Upper lobe of left lung (tissue), 6 donors: ENCODE measurements at regions not wholly inside any gene's neighbourhood (a gene's known extent, or its start where the extent isn't known, plus 50 kb on each side); places are given as distances from the start of the nearest gene placed in this dataset.
A peak's percentile ranks its signal among the peaks of the same experiment; 100 is the strongest.

ENCODE experiments used
- ATAC-seq, 2 donors: fragments of 200-7000 bp; cut with Tn5 transposase; one replicate each; pipeline ENCODE4 v1.9.1; 2022; ENCODE audit warnings: mild to moderate bottlenecking in 2 of 2, moderate library complexity in 2 of 2; ENCODE audit not compliant: low FRiP score in 2 of 2
- DNase-seq, 2 donors: peaks; one replicate each; pipeline ENCODE4 v3.0.0-alpha.2; 2019 to 2020
- H3K27ac ChIP-seq, 4 donors: fragments of 200-600 bp; sonication (generic); one replicate each; pipeline ENCODE4 v1.5.1; 2016 to 2019
- H3K27me3 ChIP-seq, 4 donors: fragments of 200-600 bp; sonication (generic); one replicate each; pipeline ENCODE4 v1.5.1; 2017 to 2019
- H3K36me3 ChIP-seq, 4 donors: fragments of 200-600 bp; sonication (generic); one replicate each; pipeline ENCODE4 v1.5.1; 2016 to 2019
- H3K4me1 ChIP-seq, 4 donors: fragments of 200-600 bp; sonication (generic); one replicate each; pipeline ENCODE4 v1.5.1; 2018 to 2019
- H3K4me3 ChIP-seq, 4 donors: fragments of 200-600 bp; sonication (generic); one replicate each; pipeline ENCODE4 v1.5.1; 2017 to 2019; ENCODE audit warnings: mild to moderate bottlenecking in 2 of 4, moderate library complexity in 1 of 4
- H3K9me3 ChIP-seq, 4 donors: fragments of 200-600 bp; sonication (generic); one replicate each; pipeline ENCODE4 v1.5.1; 2018 to 2019
- EP300 ChIP-seq, 4 donors: sonication (generic); formaldehyde crosslinking; IDR thresholded peaks; one replicate each; pipeline ENCODE4 v1.5.1; 2017; ENCODE audit warnings: antibody characterized with exemption in 4 of 4, control low read depth in 2 of 4
- POLR2A ChIP-seq, 4 donors: fragments of 450-650 bp; IDR thresholded peaks; one replicate each; pipeline ENCODE4 v1.5.1; 2016 to 2017; ENCODE audit warnings: antibody characterized with exemption in 4 of 4, mild to moderate bottlenecking in 2 of 4
- POLR2AphosphoS5 ChIP-seq, 2 donors: sonication (generic); formaldehyde crosslinking; IDR thresholded peaks; one replicate each; pipeline ENCODE4 v1.5.1; 2017; ENCODE audit warnings: antibody characterized with exemption in 2 of 2
- WGBS, 2 donors: methylation state at CpG; one replicate each; pipeline ENCODE4 v1.1.5; 2017 to 2018; 5-methylcytosine and 5-hydroxymethylcytosine counted together
- TF ChIP-seq, protein P1 (sequence below), 6 experiments: fragments of 450-650 bp in 4 of 6; fragments of 200-600 bp in 2 of 6; sonication (generic) in 2 of 6; IDR thresholded peaks; one replicate each; pipeline ENCODE4 v1.5.1; 2016 to 2019; ENCODE audit warnings: antibody characterized with exemption in 6 of 6
- donor health status: DM: no; HTN: no; CAD: no; lungs with moderate emphysema.
- donor health status: DM: no; HTN: yes; CAD: no; lungs with severe emphysema.

DNA sequence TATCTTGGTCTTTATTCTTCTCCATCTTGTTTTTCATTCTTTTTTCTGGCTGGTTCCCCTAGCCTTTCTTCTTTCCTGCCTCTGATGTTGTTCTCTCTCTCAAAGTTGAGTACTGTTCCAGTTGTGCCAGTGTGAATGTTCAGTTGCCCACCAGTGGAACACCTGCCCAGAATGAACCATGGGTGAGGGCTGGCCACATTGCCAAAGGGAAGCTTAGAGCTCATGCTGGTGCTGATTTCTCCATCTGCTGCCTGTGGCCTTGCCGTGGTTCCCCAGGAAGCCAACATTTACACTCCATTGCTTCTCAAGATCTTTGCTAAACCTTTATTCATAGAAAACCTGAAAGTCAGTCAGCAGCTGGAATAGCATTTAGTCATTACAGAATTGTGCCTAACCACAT, 99.1 kb upstream of the MC2R start:
- Histone ChIP-seq H3K9me3 (no peaks in the 10 kb centered on the region), H3K4me1 (no peaks in the 10 kb centered on the region), H3K27ac (no peak overlapping the region), H3K4me3 (no peak overlapping the region), H3K27me3 (no peaks in the 10 kb centered on the region), H3K36me3 (no peaks in the 10 kb centered on the region)
- TF ChIP-seq, protein P1, sequence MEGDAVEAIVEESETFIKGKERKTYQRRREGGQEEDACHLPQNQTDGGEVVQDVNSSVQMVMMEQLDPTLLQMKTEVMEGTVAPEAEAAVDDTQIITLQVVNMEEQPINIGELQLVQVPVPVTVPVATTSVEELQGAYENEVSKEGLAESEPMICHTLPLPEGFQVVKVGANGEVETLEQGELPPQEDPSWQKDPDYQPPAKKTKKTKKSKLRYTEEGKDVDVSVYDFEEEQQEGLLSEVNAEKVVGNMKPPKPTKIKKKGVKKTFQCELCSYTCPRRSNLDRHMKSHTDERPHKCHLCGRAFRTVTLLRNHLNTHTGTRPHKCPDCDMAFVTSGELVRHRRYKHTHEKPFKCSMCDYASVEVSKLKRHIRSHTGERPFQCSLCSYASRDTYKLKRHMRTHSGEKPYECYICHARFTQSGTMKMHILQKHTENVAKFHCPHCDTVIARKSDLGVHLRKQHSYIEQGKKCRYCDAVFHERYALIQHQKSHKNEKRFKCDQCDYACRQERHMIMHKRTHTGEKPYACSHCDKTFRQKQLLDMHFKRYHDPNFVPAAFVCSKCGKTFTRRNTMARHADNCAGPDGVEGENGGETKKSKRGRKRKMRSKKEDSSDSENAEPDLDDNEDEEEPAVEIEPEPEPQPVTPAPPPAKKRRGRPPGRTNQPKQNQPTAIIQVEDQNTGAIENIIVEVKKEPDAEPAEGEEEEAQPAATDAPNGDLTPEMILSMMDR (IDR thresholded peaks at IDR 0.05), result no peak
- TF ChIP-seq EP300 (IDR thresholded peaks at IDR 0.05) (no peak), POLR2A (IDR thresholded peaks at IDR 0.05) (no peak), POLR2AphosphoS5 (IDR thresholded peaks at IDR 0.05) (no peak)
- DNase-seq (no peak), ATAC-seq (no peak)
- WGBS, 2 donors, result 82 to 85% methylated on average over 1 of the region's 1 CpG

DNA sequence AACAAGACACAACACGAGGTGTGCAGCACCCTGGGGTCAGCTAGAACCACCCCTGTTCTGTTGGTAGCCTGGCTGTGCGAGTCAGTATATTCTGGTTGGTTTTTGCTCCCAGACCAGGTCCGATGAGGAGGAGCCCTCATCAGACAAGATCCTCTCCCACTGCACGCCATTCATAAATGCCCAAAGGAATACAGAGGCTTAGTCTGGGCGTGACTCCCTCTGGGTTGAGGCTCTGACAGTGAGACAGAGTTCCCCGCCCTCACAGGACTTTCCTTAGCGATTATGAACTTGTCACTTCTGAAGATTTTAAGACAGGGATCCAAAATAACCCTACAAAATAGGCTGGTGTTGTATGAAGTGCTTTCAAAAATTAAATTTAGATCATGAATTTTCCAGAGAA, 85.5 kb upstream of the MC2R start:
- Histone ChIP-seq H3K27ac (no peak overlapping the region), H3K27me3 (no peaks in the 10 kb centered on the region), H3K4me1 (no peaks in the 10 kb centered on the region), H3K9me3 (no peaks in the 10 kb centered on the region), H3K36me3 (no peaks in the 10 kb centered on the region), H3K4me3 (no peak overlapping the region)
- ATAC-seq (no peak), DNase-seq (no peak)
- WGBS, 2 donors, result 74 to 79% methylated on average over 7 of the region's 7 CpGs
- TF ChIP-seq, protein P1 (IDR thresholded peaks at IDR 0.05), result no peak
- TF ChIP-seq EP300 (IDR thresholded peaks at IDR 0.05), result no peak
- no peak for TF ChIP-seq POLR2A (IDR thresholded peaks at IDR 0.05)
- TF ChIP-seq POLR2AphosphoS5 (IDR thresholded peaks at IDR 0.05), result no peak

DNA sequence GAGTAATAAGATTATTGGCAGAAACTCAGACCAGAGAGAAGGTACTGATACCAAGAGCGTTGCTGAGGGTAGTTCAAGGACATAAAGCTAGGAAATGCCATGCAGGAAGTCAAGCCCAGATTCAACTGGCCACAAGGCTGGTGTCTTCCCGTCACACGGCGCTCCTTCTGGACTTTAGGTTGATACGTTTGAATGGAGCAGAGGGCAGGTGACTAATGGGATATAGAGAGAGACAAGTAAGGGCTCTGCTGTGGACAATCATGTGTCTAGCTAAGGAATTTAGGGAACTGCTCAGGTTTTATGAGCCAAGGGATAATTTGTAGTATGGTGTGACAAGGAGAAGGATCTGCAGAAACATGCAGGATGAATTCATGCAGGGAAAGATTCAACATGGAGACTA, 83.9 kb upstream of the MC2R start:
- DNase-seq, result no peak
- H3K4me1 ChIP-seq, result no peaks in the 10 kb centered on the region
- no peak overlapping the region for H3K27ac ChIP-seq
- H3K36me3 ChIP-seq, result no peaks in the 10 kb centered on the region
- no peaks in the 10 kb centered on the region for H3K27me3 ChIP-seq
- ATAC-seq, result no peak
- TF ChIP-seq POLR2AphosphoS5 (IDR thresholded peaks at IDR 0.05), result no peak
- no peak for TF ChIP-seq POLR2A (IDR thresholded peaks at IDR 0.05)
- no peak for TF ChIP-seq EP300 (IDR thresholded peaks at IDR 0.05)
- TF ChIP-seq, protein P1 (IDR thresholded peaks at IDR 0.05), result no peak
- no peaks in the 10 kb centered on the region for H3K9me3 ChIP-seq
- no peak overlapping the region for H3K4me3 ChIP-seq
- 80 to 85% methylated on average over 5 of the region's 5 CpGs for WGBS, 2 donors

DNA sequence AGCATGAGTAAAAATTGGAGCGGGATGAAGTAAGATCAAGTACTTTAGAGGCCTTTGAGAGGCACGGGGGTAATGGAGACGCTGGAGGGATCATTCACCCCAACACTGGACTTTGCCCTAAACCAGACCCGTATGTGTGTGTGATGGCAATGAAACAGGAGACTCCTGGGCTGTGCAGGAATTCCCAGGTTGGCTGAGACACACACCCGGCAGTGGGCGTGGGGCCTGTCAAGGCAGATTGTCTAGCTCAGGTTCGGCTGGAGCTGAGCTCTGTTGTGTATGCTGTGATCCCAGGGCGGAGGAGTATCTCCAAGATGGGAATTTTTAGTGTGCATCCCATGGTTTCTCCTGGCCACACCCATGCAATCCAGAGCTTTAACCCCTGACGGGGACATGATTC, 83.2 kb upstream of the MC2R start:
- ATAC-seq (peak in 1 of 2 donors; percentile 30), DNase-seq (peak in 1 of 2 donors; percentile 6)
- 77 to 83% methylated on average over 7 to 9 of the region's 9 CpGs for WGBS, 2 donors
- no peak for TF ChIP-seq EP300 (IDR thresholded peaks at IDR 0.05)
- TF ChIP-seq POLR2A (IDR thresholded peaks at IDR 0.05), result no peak
- no peak for TF ChIP-seq POLR2AphosphoS5 (IDR thresholded peaks at IDR 0.05)
- TF ChIP-seq, protein P1 (IDR thresholded peaks at IDR 0.05), result no peak
- H3K27me3 ChIP-seq, result no peaks in the 10 kb centered on the region
- H3K9me3 ChIP-seq, result no peaks in the 10 kb centered on the region
- H3K36me3 ChIP-seq, result no peaks in the 10 kb centered on the region
- H3K4me1 ChIP-seq, result no peaks in the 10 kb centered on the region
- no peak overlapping the region for H3K27ac ChIP-seq
- no peak overlapping the region for H3K4me3 ChIP-seq

DNA sequence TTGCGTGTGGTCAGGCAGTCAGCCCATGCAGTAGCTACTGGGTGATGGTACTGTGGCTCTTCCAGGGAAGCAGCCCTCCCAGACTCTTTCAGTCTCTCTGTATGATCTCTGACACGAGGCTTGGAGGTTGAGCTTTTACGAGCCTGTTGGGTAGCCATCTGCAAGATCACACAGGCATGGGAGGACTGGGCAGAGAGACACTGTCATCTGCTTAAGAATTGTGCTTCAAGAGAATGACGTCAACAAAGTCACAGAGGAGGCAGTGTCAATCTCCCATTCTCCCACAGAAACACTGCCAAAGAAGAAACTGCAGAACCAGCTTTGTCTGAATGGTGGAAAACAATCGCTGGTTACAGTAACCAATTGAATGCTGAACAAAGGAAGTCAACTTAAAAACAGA, 78.4 kb upstream of the MC2R start:
- WGBS, 2 donors, result 64 to 81% methylated on average over 5 of the region's 5 CpGs
- H3K4me1 ChIP-seq, result no peaks in the 10 kb centered on the region
- TF ChIP-seq EP300 (IDR thresholded peaks at IDR 0.05), result no peak
- TF ChIP-seq POLR2AphosphoS5 (IDR thresholded peaks at IDR 0.05), result no peak
- TF ChIP-seq, protein P1 (IDR thresholded peaks at IDR 0.05), result no peak
- TF ChIP-seq POLR2A (IDR thresholded peaks at IDR 0.05), result no peak
- H3K4me3 ChIP-seq, result no peak overlapping the region
- ATAC-seq, result no peak
- DNase-seq, result no peak
- H3K9me3 ChIP-seq, result no peaks in the 10 kb centered on the region
- no peak overlapping the region for H3K27ac ChIP-seq
- no peaks in the 10 kb centered on the region for H3K27me3 ChIP-seq
- H3K36me3 ChIP-seq, result no peaks in the 10 kb centered on the region
